HL-60 (cell line): ENCODE measurements at regions not wholly inside any gene's neighbourhood (a gene's known extent, or its start where the extent isn't known, plus 50 kb on each side); places are given as distances from the start of the nearest gene placed in this dataset.

Experiments used
- DNase-seq, 2 experiments: peaks; one replicate each; pipeline ENCODE4 v3.0.0-alpha.2; 2010 to 2020; ENCODE audit warnings: low read depth in 1 of 2, low spot score in 1 of 2
- H3K27ac ChIP-seq: fragments of 250-450 bp; sonication (Bioruptor Pico); replicated peaks from 2 replicates; pipeline ENCODE4 v1.5.1; 2020; ENCODE audit warnings: mild to moderate bottlenecking, moderate library complexity
- H3K27me3 ChIP-seq: fragments of 250-450 bp; sonication (Bioruptor Pico); 2 replicates; pipeline ENCODE4 v1.5.1; 2021; ENCODE audit warnings: mild to moderate bottlenecking, moderate library complexity; ENCODE audit not compliant: insufficient read depth, poor library complexity, severe bottlenecking
- H3K4me3 ChIP-seq: replicated peaks from 2 replicates; pipeline ENCODE4 v1.5.1; 2011; ENCODE audit warnings: mild to moderate bottlenecking, control low read depth, low read length; ENCODE audit not compliant: insufficient read depth
- CTCF ChIP-seq: IDR thresholded peaks from one replicate; pipeline ENCODE4 v1.5.1; 2011; ENCODE audit warnings: low read length, control low read depth, inconsistent platforms; ENCODE audit not compliant: insufficient read depth
- GABPA ChIP-seq: IDR thresholded peaks from 2 replicates; pipeline ENCODE4 v1.6.1; 2012; ENCODE audit warnings: low read depth
- POLR2AphosphoS5 ChIP-seq: IDR thresholded peaks from 2 replicates; pipeline ENCODE4 v1.6.1; 2012; ENCODE audit warnings: low read depth
- SPI1 ChIP-seq: IDR thresholded peaks from 2 replicates; pipeline ENCODE4 v1.6.1; 2012; ENCODE audit warnings: low read depth, mild to moderate bottlenecking, borderline replicate concordance
- TF ChIP-seq, protein P1 (sequence below): IDR thresholded peaks from 2 replicates; pipeline ENCODE4 v1.6.1; 2012; ENCODE audit warnings: low read depth; ENCODE audit not compliant: insufficient replicate concordance

DNA sequence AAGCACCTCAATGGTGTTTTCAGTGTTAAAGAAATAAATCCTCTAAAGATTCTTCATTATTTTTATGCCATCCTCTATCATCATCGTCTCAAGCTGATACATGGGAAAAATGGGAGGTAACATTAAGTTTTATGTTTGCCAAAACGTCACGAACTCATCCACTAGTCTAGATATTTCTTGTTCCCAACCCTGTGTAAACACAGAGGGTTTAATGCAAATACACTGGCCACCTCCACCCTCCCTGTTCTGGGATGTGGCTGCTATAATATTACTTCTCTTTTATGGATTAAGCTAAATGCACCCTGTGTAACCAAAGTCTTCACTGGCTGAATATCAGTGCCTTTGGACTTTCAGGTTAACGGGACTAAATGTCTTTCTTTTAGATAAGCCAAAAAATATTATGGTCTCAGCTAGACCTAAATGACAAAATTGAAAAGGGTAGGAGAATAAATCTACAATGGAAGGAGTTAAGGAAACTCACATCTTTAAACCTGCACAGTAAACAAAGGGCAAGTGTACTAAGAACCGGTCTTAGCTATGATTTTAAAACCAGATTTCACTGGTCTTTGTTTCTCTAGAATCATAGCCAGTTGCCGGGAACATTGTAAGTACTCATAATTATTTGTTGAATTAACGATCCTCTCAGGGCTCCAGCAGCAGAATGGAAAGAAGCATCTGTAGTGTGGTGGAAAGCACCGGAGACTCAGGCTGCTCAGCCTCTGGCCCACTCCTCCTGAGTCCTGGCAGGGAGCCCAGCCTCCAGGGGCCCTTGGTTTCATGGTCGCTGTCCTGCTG, 103.5 kb upstream of the NOCT start:
- TF ChIP-seq SPI1 (no peak), CTCF (no peak), GABPA (no peak), POLR2AphosphoS5 (no peak)
- TF ChIP-seq, protein P1, sequence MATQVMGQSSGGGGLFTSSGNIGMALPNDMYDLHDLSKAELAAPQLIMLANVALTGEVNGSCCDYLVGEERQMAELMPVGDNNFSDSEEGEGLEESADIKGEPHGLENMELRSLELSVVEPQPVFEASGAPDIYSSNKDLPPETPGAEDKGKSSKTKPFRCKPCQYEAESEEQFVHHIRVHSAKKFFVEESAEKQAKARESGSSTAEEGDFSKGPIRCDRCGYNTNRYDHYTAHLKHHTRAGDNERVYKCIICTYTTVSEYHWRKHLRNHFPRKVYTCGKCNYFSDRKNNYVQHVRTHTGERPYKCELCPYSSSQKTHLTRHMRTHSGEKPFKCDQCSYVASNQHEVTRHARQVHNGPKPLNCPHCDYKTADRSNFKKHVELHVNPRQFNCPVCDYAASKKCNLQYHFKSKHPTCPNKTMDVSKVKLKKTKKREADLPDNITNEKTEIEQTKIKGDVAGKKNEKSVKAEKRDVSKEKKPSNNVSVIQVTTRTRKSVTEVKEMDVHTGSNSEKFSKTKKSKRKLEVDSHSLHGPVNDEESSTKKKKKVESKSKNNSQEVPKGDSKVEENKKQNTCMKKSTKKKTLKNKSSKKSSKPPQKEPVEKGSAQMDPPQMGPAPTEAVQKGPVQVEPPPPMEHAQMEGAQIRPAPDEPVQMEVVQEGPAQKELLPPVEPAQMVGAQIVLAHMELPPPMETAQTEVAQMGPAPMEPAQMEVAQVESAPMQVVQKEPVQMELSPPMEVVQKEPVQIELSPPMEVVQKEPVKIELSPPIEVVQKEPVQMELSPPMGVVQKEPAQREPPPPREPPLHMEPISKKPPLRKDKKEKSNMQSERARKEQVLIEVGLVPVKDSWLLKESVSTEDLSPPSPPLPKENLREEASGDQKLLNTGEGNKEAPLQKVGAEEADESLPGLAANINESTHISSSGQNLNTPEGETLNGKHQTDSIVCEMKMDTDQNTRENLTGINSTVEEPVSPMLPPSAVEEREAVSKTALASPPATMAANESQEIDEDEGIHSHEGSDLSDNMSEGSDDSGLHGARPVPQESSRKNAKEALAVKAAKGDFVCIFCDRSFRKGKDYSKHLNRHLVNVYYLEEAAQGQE = no peak
- DNase-seq = no peak
- Histone ChIP-seq H3K4me3 (no peak overlapping the region), H3K27ac (no peak overlapping the region), H3K27me3 (no peaks in the 10 kb centered on the region)

DNA sequence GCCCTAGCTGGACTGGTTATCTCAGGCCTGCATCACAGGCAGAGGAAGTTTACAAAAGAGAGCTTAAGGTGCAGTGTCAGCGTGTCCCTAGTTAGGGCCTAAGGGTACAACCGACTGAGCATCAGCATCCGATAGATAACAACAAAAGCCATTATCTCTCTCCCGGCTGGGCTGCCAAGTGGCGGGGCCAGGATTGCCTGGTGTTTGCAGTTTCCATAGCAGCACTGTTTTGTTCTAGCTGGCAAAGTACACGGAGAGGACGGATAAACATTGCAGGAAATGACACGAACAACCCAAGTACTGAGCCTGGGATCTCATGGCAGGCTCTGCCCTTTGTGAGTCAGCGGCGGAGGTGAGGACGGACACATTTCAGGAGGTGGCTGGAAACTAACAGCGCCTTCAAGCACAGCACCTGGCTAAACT, 104.7 kb upstream of the NOCT start:
- TF ChIP-seq POLR2AphosphoS5 (no peak), CTCF (no peak), SPI1 (no peak), GABPA (no peak)
- TF ChIP-seq, protein P1 = no peak
- H3K27ac ChIP-seq = no peak overlapping the region
- DNase-seq = no peak
- no peaks in the 10 kb centered on the region for H3K27me3 ChIP-seq
- H3K4me3 ChIP-seq = no peak overlapping the region

- no peak for DNase-seq
- no peak for TF ChIP-seq POLR2AphosphoS5
- no peak for TF ChIP-seq SPI1
- TF ChIP-seq, protein P1 = no peak
- no peak for TF ChIP-seq CTCF
- TF ChIP-seq GABPA = no peak
- H3K4me3 ChIP-seq = no peak overlapping the region
- H3K27me3 ChIP-seq = no peaks in the 10 kb centered on the region
- no peak overlapping the region for H3K27ac ChIP-seq
Measured at GRCh38 chr4:138910195-138910913, 105.2 kb upstream of the NOCT start.
